GM12878 (cell line): ENCODE measurements at regions not wholly inside any gene's neighbourhood (a gene's known extent, or its start where the extent isn't known, plus 50 kb on each side); places are given as distances from the start of the nearest gene placed in this dataset.

Experiments
- CBX5 ChIP-seq: sonication (generic); IDR thresholded peaks from 2 replicates; pipeline ENCODE4 v1.6.1; 2016; ENCODE audit warnings: low read depth, moderate library complexity, mild to moderate bottlenecking, inconsistent platforms
- MYC ChIP-seq: IDR thresholded peaks from 2 replicates; pipeline ENCODE4 v1.6.1; 2011; ENCODE audit warnings: mild to moderate bottlenecking, low read length, moderate library complexity, inconsistent platforms; ENCODE audit not compliant: insufficient read depth, insufficient replicate concordance, insufficient read length, severe bottlenecking
- POLR2A ChIP-seq: IDR thresholded peaks from 2 replicates; pipeline ENCODE4 v1.6.1; 2011; ENCODE audit warnings: low read depth, mild to moderate bottlenecking, low read length
- POU2F2 ChIP-seq: IDR thresholded peaks from 3 replicates; pipeline ENCODE4 v1.6.1; 2011; ENCODE audit warnings: low read depth, mild to moderate bottlenecking, low read length, borderline replicate concordance
- ZNF384 ChIP-seq: IDR thresholded peaks from 2 replicates; pipeline ENCODE4 v1.6.1; 2012; ENCODE audit warnings: low read depth, mild to moderate bottlenecking, low read length, improper control_type of control experiment, borderline replicate concordance
- TF ChIP-seq, protein P1 (sequence below): fragments of 450-650 bp; IDR thresholded peaks from 2 replicates; pipeline ENCODE4 v1.6.1; 2018; ENCODE audit warnings: borderline replicate concordance, mild to moderate bottlenecking; ENCODE audit not compliant: partially characterized antibody
- TF ChIP-seq, protein P2 (sequence below), 3 experiments: IDR thresholded peaks in 2 of 3; conservative IDR thresholded peaks in 1 of 3; 2 replicates each; pipeline ENCODE4 v1.5.1; 2011; ENCODE audit warnings: low read depth in 3 of 3, low read length in 3 of 3, mild to moderate bottlenecking in 3 of 3, control low read depth in 2 of 3, moderate library complexity in 2 of 3, inconsistent platforms in 1 of 3, mixed read lengths in 1 of 3; ENCODE audit not compliant: control insufficient read depth in 2 of 3, insufficient read depth in 1 of 3; ENCODE audit errors: extremely low read depth in 1 of 3

DNA sequence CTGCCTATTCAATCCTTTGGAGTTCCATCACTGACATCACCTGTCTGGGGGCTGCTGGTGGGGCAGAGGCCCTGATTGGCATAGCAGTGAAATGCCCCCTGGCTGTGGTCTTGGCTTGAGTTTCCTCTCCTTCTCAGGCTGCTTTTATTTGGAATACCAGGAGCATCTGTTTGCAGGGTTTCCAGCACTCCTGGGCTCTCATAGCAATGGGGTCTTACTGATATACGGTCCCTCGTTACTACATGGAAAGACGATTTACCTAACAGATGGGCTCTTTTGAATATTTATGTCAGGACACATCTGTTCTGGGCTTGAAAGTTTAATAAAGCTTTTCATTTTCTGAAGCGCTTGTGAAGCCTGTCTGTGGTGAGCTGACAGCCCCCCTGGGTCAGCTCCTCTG is 230.3 kb downstream of the SLC4A3 start:
- TF ChIP-seq ZNF384 = no peak
- no peak for TF ChIP-seq CBX5
- TF ChIP-seq MYC = no peak
- TF ChIP-seq, protein P1, sequence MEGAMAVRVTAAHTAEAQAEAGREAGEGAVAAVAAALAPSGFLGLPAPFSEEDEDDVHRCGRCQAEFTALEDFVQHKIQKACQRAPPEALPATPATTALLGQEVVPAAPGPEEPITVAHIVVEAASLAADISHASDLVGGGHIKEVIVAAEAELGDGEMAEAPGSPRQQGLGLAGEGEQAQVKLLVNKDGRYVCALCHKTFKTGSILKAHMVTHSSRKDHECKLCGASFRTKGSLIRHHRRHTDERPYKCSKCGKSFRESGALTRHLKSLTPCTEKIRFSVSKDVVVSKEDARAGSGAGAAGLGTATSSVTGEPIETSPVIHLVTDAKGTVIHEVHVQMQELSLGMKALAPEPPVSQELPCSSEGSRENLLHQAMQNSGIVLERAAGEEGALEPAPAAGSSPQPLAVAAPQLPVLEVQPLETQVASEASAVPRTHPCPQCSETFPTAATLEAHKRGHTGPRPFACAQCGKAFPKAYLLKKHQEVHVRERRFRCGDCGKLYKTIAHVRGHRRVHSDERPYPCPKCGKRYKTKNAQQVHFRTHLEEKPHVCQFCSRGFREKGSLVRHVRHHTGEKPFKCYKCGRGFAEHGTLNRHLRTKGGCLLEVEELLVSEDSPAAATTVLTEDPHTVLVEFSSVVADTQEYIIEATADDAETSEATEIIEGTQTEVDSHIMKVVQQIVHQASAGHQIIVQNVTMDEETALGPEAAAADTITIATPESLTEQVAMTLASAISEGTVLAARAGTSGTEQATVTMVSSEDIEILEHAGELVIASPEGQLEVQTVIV = no peak
- TF ChIP-seq, protein P2, sequence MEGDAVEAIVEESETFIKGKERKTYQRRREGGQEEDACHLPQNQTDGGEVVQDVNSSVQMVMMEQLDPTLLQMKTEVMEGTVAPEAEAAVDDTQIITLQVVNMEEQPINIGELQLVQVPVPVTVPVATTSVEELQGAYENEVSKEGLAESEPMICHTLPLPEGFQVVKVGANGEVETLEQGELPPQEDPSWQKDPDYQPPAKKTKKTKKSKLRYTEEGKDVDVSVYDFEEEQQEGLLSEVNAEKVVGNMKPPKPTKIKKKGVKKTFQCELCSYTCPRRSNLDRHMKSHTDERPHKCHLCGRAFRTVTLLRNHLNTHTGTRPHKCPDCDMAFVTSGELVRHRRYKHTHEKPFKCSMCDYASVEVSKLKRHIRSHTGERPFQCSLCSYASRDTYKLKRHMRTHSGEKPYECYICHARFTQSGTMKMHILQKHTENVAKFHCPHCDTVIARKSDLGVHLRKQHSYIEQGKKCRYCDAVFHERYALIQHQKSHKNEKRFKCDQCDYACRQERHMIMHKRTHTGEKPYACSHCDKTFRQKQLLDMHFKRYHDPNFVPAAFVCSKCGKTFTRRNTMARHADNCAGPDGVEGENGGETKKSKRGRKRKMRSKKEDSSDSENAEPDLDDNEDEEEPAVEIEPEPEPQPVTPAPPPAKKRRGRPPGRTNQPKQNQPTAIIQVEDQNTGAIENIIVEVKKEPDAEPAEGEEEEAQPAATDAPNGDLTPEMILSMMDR (IDR thresholded peaks at IDR 0.05 in 2 of 3, conservative IDR thresholded peaks at IDR 0.05 in 1 of 3; ENCODE audit: control insufficient read depth in 2 of 3, extremely low read depth in 1 of 3, insufficient read depth in 1 of 3, low read depth in 3 of 3, low read length in 3 of 3) = no peak
- TF ChIP-seq POU2F2 = no peak
- TF ChIP-seq POLR2A = no peak
